GM19324 (cell line): ENCODE measurements at regions not wholly inside any gene's neighbourhood (a gene's known extent, or its start where the extent isn't known, plus 50 kb on each side); places are given as distances from the start of the nearest gene placed in this dataset.

Experiments
- ATAC-seq: cut with Tn5 transposase; IDR thresholded peaks from one replicate; pipeline ENCODE4 v1.9.1; 2021; ENCODE audit warnings: mild to moderate bottlenecking, moderate library complexity; ENCODE audit not compliant: unreplicated experiment, low FRiP score

DNA sequence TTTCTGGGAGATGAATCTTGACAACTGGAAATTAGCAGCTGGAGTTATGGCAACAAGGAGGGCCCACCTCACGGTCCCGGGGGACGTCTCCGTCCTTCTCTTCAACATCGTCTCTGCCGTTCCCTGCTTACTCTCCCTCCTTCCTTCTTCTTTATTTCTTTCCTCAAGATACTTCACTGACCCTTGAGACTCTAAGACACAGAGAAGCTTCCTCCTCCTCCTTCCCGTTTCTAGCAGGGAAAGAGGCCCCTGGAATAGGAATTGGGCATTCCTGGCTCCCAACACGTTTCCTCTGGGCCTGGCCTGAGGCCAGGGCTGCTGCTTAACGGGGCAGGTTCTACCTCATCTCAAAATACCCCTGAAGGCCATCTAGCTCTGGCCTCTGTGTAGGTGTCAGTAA lies 189.9 kb upstream of the GMDS start:
- ATAC-seq, result no peak

DNA sequence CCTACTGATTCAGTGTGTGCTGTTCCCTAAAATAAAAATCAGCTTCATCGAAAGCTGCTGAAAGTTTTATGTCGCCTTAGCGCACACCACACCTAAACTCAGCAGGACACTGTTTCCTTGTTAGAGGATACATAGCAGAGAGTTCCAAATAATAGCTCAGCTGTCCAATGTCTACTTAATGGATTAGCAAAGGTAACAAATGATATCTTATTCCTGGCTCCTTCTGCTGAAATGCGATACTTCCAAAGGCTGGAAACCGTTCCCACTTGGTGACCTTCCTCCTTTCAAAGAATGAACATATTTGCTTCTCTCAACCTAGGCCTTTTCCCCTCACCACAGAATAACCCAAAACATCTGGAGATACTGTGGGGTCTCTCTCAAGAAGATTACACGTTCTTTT lies 189.5 kb upstream of the GMDS start:
- ATAC-seq, result no peak

DNA sequence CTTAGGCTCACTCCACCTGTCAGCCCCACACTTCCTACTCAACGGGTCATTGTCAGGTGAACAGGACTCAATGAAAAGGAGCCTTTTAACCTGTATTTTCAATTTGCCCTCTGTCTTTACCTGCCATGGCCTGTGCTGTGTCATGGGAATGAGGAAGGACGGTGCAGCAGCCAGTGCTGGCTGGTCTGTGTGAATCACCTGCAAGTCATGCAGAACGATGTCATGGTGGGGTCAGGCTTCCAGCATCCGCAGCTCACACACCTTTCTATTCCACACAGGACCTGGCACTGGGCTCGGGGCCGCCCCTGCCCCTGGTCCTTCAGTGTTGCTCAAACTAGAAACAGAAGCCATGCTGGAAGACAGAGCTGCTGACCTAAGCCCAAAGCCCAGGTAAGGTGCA lies 188.7 kb upstream of the GMDS start:
- no peak for ATAC-seq

DNA sequence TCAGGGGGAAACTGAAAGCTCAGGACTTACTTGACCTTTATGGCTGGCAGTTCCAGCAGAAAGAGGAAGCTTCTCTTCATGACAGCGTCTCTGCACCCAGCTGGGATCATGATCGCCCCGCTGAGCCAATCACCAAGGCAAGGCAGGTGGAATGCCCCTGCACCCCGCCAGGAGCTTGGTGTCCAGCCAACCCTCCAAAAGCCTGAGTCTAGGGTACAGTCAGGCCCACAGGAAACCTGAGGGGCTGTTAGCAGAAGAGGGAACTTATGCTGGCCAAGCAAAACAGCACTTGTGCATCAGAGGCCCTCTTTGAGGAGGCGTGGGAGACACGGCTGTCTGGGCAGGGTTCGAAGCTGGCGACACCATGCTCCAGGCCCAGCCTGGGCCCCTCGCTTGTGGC lies 188.3 kb upstream of the GMDS start:
- no peak for ATAC-seq

DNA sequence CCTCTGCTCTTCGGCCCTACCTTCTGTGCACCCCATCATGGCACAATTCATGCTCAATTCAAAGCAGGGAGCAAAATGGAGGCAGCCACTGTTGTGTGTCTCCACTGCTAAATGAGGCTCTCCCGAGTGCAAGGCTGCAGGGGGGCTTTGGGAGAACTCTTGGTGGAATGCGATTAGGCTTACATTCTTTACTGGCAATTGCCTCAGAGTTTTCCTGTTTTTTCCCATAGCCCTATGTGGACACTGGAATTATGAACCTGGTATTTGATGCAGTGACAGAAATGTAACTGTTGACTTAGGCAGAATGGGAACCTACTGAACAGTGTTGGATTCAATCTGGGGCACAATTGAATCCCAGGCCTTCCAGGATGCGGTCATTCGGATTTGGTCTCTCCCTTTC lies 187.9 kb upstream of the GMDS start:
- no peak for ATAC-seq

DNA sequence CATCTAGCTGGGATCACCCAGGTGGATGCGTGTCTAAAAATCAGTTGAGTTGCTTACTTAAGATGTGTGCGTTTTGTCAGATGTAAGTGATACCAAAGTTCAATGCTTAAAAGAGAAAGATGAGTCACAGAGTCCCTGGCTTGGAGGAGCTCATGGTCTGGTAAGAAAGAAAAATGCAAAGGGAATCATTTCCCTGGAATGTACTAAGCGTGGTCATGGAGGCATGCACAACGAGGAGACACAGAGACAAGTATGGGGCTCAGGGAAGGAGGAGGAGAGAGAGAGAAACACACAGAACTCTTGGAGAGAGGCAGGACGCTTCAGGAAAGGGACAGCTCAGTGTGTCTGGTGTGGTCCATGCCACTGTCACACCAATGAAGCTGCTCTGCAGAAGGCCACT lies 186.9 kb upstream of the GMDS start:
- no peak for ATAC-seq

DNA sequence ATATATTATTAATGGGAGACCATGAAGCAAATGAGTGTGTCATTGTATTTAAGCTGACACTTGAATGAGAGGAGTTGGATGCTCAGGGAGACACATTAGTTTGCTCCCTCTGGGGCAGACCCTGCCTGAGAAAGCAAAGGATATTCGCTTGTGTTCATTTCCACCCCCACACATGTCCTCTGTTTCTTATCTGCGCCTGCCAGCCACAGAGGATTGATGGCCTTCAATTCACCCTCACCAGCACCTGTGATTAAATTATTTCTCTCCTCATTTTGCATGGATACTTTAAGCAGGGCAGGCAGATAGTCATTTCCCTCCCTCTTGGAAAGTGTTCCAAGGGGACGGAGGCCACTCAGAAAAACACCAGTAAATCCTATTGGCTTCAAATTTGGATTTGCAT lies 185.2 kb upstream of the GMDS start:
- no peak for ATAC-seq

DNA sequence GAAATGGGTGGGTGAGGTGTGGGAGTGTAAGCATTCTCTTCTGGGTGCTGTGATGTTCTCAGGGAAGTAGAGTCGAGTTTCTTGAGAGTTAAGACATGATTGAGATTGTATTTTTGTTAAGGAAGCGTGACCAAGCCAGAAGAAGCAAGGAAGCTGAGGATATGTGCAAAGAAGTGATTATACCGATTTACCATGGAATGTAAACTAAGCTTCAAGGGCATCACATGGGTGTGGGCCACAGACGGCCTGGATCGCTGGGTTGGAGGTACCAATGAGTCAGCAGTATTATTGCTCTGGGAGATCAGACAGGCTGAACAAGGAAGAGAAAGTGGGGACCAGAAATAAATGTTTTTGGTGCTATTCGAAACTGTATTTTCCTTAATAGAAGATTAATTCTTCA lies 184.1 kb upstream of the GMDS start:
- ATAC-seq, result no peak

DNA sequence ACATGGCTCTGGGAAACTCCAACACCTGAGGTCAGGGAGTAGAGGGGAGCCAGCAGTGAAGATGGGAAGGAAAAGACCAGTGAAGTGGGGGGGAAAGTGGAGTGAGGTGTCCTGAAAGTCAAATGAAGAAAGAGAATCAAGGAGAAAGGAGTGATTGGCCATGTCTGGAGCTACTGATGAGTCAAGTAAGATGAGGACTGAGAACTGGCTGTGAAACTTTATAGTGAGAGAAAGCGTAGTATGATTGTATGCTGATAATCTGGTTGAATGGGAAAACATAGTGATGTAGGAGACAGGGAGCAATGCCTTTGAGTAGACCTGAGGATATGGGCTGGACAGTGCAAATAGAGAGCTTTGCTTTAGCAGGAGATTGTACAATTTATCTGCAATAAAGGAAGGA lies 183.6 kb upstream of the GMDS start:
- ATAC-seq, result no peak

DNA sequence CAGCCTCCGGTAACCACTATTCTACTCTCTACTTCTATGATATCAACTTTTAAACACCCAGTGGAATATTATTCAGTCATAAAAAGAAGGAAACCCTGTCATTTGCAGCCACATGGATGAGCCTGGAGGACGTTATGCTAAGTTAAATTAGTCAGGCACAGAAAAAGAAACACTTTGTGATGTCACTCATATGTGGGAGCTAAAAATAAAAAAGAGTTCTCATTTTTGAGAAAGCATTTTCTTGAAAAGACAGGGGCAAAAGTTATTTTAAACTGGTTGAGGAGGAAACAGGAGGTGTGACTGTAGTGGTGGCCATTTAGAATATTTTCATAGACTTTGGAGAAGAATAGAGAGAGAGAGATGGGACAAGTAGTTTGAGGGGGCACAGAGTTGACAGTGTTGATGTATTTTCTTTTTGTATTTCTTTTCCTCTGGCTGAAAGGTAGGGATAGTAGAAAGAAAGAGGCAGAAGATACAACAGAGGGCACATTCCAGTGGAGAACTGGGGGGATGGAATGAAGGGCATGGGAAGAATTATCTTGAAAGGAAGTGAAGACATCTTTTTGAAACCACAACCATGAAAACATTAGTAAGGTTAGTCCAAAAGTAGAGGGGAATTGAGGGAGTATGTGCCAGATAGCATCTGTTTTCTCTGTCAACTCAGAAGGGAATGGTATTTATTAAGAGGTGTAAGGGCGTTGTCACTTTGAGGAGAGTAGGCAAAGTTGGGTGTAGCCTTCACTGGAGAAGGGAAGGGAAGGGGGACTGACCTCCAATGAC lies 181.3 kb upstream of the GMDS start:
- ATAC-seq, result no peak

DNA sequence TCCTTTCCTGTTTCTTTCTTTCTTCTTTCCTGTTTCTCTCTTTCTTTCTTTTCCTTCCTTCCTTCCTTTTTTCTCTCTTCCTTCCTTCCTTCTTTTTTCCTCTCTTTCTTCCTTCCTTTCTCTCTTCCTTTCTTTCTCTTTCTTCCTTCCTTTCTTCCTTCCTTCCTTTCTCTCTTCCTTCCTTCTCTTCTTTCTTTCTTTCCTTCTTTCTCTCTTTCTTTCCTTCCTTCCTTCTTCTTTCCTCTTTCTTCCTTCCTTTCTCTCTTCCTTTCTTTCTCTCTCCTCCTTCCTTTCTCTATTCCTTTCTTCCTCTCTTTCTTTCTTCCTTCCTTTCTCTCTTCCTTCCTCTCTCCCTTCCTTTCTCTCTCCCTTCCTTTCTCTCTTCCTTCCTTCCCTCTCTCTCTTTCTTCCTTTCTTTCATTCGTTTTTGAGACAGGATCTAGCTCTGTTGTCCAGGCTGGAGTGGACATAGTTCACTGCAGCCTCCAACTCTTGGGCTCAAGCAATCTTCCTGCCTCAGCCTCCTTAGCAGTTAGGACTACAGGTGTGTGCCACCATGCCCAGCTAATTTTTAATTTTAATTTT lies 170.8 kb upstream of the GMDS start:
- ATAC-seq, result no peak

DNA sequence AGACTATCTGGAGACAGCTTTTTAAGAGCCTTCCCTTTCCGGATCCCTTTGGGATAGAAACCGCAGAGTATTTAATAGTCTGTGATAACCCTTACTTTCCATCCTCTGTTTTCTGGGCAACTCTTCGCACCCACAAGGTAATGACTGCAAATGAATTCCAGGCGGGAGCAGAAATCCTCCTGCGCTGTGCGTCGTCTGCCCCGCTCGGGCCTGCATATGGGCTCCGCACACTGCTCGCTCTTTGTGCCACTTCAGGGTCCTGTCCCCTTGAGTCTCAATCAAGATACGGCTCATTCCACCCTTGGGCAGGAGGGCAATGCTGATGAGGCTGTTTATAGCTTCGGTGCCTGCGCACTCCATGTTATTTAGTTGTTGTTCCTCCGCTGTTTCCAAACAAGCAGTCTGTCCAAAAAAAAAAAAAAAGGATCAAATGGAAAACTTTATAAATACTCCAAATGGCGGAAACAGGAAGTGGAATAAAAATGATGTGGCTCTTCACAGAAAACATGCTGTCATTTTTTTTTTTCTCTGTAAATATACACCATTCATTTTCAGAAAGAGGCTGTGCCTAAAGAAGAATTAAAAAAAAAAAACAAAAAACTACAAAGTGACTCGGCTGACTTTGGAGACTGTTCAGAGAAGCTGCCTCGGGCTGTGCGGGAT lies 169.6 kb upstream of the GMDS start:
- ATAC-seq, result no peak

DNA sequence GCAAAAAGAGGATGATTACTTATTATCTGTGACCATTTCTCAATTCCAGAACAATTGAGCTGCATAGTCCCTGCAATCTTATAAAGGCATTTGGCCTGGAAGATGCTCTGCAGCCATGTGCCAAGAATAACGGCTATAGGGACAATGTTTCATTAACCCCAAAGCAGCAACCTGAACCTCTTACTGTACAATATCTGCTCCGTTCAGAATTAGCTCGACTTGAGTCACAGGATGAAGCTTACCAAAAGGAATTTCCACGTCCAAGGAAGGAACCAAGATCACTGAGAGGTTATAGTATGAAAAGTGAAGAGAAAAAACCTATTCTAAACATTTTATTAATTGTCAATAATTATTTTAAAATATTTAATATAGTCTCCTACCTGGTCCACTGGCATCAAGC lies 167.3 kb upstream of the GMDS start:
- ATAC-seq, result no peak

DNA sequence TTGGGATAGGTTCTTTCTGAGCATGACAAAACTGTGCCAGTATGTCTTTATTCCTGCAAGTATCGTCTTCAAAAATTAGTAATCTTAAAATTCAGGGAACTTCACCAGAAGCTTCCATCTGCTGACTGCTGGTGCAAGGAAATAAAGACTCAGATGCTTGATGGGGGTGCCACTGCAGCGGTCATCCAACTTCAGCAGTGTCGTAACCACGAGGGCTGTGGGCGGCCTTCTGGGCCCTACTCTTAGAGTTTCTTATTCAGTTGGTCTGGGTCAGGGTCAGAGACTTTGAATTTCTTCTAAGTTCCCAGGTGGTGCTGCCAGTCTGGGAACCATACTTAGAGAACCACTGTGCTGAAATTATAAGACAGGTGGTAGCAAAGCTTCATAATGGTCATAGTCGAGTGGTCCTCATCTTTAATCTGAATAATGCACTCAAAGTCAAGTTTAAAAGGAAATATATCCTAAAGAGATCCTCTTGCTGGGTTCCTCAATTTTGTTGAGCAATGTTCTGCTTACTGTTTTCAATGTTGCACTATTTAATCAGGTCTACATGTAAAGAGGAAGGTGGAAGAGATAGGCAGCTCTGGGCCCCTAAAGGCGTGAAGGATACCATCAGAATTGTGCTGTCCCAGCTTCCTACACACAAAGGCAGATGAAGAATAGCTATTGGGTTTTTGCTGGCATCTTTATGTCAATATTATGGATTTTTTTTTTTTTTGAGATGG lies 165.4 kb upstream of the GMDS start:
- ATAC-seq, result no peak

DNA sequence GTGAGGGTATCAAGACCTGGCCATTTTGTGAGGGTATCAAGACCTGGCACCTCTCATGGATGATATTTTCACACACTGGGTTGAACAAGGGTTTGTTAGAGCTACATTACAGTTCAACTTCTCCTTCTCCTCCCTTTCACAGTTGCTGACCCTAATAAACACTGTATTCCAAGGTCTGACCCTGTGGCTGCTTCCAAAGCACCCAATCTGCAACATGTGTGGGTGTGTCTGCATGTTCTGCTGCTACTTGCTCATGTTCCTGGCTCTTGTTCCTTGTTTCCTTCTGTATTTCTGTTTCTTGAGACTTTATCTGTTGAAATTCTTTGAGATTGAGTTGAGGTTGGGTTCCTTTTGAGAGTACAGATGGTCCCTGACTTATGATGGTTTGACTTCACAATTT lies 162.1 kb upstream of the GMDS start:
- no peak for ATAC-seq

DNA sequence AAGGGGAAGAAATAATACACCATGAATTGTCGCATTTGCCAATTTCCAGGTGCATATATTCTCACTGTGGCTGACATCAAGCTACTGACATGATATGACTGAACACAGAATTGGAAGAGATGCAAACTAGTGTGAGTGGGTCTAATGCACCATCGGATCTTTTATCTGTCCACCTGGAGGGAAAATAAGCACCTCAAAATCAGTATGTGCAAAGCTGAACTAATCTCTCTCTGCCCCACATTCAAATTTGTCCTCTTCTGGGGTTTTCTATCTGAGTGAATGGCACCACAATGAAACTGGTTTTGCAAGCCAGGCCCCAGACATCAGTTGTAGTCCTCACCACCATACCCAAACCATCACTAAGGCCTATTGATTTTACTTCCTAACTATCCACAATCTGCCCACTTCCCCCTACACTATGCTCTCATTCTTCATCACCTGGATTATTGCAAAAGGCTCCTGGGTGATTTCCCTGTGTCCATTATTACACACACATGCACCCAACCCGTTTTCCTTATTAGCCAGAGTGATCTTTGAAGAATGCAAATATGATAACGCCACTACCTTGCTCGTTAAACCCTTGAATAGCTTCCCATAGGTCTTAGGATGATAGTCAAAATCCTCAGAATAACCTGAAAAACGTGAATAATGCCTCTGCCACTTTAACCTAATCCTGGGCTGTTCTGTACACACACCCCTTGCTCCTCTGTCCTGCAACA lies 159.0 kb upstream of the GMDS start:
- no peak for ATAC-seq

DNA sequence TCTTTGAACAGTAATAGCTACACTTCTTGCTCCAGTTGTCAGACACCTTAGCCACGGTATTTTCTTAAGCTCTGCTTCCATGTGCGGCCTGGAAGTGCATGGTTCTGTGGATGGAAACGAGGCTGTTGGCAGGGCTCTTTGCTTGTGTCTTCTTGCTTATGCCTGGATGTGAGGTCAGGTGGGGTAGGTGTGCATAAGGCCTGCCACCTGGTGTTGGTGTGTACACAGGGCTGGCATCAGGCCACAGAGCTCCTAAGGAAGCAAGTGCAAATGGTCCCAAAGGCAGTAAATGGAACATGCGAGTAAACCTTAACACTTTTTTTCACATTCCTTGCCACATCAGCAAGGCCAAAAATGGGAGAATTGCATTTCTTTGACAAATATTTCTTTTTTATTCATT lies 158.1 kb upstream of the GMDS start:
- ATAC-seq, result no peak

DNA sequence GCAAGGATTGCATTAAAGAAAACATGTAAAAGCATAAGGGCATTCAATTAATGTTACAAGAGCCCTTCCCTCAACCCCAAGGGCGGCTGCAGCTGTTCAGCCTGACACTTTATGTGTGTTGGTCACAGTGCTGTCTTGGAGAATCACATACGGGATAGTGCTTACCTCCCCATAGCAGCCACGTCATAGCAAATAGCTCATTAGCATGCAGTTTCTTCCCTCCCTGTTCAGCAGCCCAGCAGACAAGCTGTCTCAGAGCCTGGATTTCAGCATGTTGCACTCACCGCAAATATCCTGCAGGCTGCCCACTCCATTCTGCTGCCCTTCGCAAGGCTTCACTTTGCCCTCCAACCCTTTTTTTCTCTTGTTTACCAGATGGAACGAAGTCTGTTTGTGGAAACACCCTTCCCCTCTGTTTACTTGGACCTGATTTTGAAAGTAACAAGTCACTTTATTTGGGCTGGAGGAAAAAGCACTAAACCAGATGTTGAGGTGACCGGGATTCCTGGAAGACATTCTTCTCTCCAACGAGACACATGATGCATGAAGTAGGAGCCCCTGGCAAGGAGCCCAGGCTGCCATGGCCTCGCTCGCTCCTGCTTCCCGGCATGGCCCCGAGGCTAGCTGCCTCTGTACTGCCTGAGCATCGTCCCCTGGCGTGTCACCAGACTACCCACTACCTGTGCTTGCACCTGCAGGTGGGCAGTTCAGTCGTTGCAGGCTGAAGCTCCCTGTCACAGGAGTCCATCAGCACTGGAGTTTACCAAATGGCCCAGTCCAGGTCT lies 151.6 kb upstream of the GMDS start:
- no peak for ATAC-seq

DNA sequence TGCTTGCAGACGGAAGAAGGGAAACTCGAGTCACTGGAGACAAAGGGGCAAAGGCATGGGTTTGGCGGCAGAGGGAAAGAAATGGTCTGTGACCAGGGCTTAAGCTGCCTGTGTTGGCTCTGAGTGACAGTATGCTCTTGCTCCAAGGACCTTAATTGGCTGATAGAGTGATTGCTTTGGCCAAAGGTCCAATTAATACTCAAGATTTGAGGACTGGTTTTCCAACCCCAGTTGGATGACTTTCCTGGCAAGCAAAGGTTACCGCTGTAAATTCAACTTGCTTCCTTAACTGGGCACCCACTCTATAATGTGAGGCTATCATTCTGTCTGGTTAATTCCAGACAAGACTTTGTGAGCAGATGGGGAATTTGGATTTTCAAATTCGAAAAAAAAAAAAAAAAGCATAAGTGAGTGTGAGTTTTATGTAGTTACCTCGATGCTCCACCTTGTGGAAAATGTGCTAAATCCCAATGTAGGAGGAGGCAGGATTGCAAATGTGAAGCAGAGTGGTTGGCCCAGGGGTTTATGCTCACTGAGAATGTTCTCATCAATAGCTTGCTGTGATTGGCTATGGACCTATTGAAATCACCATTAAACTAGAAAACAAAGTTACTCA lies 150.7 kb upstream of the GMDS start:
- no peak for ATAC-seq
